ENCODE measurements at regions not wholly inside any gene's neighbourhood (a gene's known extent, or its start where the extent isn't known, plus 50 kb on each side); places are given as distances from the start of the nearest gene placed in this dataset.

DNA sequence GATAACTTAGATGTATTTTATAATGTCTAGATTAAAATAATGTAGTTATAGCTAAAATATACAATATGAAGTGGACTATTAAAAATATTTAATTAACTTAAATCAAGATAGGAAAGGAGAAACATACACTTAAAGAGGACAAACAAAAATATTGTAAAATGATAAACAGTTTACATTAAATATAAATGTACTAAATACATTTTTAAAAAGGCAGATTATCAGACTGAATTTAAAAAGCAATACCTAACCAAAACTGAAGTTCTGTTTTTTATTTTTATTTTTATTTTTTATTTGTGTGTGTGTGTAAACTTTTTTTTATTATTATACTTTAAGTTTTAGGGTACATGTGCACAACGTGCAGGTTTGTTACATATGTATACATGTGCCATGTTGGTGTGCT is 811.6 kb upstream of the INTU start:
- no peaks in the 10 kb centered on the region for H3K27me3 ChIP-seq (ENCODE audit: insufficient read depth, low read length)
- H3K4me1 ChIP-seq (ENCODE audit: insufficient read depth, low read length) = no peaks in the 10 kb centered on the region
- peaks cover 2% of the 10 kb centered on the region for H3K9me3 ChIP-seq (ENCODE audit: low read length)
- H3K36me3 ChIP-seq (ENCODE audit: insufficient read depth, low read length) = no peaks in the 10 kb centered on the region
- no peak overlapping the region for H2AFZ ChIP-seq (ENCODE audit: low read depth, low read length)
- H3K4me3 ChIP-seq (ENCODE audit: low read length) = no peak overlapping the region

DNA sequence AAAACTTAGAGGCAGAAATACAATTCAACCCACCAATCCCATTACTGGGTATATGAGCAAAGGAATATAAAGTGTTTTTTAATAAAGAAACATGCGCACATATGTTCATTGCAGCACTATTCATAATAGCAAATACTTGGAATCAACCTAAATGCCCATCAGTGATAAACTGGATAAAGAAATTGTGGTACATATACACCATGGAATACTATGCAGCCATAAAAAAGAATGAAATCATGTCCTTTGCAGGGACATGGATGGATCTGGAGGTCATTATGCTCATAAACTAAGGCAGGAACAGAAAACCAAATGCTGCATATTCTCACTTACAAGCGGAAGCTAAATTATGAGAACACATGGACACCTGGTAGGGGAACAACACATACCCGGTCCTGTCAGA is 807.7 kb upstream of the INTU start:
- Histone ChIP-seq H3K4me3 (ENCODE audit: low read length) (no peak overlapping the region), H3K4me1 (ENCODE audit: insufficient read depth, low read length) (no peaks in the 10 kb centered on the region), H3K36me3 (ENCODE audit: insufficient read depth, low read length) (no peaks in the 10 kb centered on the region), H2AFZ (ENCODE audit: low read depth, low read length) (no peak overlapping the region), H3K27me3 (ENCODE audit: insufficient read depth, low read length) (no peaks in the 10 kb centered on the region), H3K9me3 (ENCODE audit: low read length) (peaks cover 4% of the 10 kb centered on the region)

DNA sequence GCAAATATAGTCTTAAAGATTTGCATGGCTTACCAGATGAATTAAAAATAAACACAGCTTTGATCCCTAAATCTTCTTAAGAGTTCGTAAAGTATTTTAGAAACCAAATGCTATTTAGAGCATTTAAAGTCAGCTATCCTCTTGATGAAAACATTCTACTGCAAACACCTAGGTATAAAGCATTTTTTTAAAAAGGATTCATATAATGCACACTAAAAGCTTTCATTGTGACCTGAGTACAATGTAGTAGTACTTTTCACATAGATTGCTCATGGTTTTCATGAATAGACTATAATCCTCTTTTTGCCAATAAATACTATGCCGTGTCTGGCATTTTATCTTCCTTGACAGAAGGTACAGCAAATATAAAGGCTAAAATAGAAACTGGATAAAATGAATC is 805.1 kb upstream of the INTU start:
- no peaks in the 10 kb centered on the region for H3K36me3 ChIP-seq (ENCODE audit: insufficient read depth, low read length)
- H3K9me3 ChIP-seq (ENCODE audit: low read length) = peaks cover 7% of the 10 kb centered on the region
- H3K27me3 ChIP-seq (ENCODE audit: insufficient read depth, low read length) = no peaks in the 10 kb centered on the region
- no peak overlapping the region for H2AFZ ChIP-seq (ENCODE audit: low read depth, low read length)
- H3K4me3 ChIP-seq (ENCODE audit: low read length) = no peak overlapping the region
- no peaks in the 10 kb centered on the region for H3K4me1 ChIP-seq (ENCODE audit: insufficient read depth, low read length)

DNA sequence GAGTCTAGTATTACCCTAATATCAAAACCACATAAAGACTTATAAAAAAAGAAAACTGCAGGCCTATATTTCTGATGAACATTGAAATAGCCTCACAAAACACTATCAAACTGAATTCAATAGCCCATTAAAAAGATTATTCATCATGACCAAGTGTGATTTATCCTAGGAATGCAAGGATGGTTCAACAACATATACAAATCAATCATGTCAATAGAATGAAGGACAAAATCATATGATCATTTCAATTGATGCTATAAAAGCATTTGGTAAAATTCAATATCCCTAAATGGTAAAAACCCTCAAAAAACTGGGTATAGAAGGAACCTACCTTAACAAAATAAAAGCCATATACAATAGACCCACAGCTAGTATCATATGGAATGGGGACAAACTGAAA is 797.9 kb upstream of the INTU start:
- Histone ChIP-seq H3K36me3 (ENCODE audit: insufficient read depth, low read length) (no peaks in the 10 kb centered on the region), H3K9me3 (ENCODE audit: low read length) (peaks cover 4% of the 10 kb centered on the region), H2AFZ (ENCODE audit: low read depth, low read length) (no peak overlapping the region), H3K4me1 (ENCODE audit: insufficient read depth, low read length) (no peaks in the 10 kb centered on the region), H3K27me3 (ENCODE audit: insufficient read depth, low read length) (no peaks in the 10 kb centered on the region), H3K4me3 (ENCODE audit: low read length) (no peak overlapping the region)

DNA sequence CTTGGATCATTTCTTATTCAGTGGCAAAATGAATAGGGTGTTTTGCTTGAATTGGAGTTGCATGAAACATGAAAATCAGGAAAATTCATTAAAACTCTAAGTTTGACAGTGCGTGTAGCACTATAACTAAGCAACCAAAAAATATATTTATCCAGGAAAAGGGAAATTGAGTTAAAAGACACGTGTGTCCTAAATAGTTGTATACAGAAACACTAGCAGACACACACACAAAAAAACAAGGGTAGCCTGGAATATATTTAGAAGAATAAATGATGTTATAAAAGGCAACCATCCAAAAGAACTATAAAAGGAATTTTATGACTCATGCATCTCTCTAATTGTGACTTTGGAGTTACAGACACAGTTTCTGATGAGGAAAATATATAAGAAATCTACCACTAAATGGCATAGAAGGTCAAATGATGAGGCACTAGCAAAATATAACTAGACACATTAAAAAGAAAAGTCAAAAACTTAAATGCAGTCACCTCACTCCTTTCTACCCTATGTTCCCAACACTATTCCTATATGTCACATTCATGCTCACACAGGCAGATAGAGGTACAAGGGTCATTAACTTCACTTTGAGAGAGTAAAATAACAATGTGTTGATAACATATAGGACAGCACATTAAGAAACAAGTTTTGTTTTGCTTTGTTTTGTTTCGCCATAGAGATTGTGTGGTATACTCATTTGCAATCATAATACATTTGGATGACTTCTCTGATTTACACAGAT is 793.6 kb upstream of the INTU start:
- Histone ChIP-seq H3K4me1 (ENCODE audit: insufficient read depth, low read length) (no peaks in the 10 kb centered on the region), H3K4me3 (ENCODE audit: low read length) (no peak overlapping the region), H3K9me3 (ENCODE audit: low read length) (peaks cover 8% of the 10 kb centered on the region), H2AFZ (ENCODE audit: low read depth, low read length) (no peak overlapping the region), H3K27me3 (ENCODE audit: insufficient read depth, low read length) (no peaks in the 10 kb centered on the region), H3K36me3 (ENCODE audit: insufficient read depth, low read length) (no peaks in the 10 kb centered on the region)

DNA sequence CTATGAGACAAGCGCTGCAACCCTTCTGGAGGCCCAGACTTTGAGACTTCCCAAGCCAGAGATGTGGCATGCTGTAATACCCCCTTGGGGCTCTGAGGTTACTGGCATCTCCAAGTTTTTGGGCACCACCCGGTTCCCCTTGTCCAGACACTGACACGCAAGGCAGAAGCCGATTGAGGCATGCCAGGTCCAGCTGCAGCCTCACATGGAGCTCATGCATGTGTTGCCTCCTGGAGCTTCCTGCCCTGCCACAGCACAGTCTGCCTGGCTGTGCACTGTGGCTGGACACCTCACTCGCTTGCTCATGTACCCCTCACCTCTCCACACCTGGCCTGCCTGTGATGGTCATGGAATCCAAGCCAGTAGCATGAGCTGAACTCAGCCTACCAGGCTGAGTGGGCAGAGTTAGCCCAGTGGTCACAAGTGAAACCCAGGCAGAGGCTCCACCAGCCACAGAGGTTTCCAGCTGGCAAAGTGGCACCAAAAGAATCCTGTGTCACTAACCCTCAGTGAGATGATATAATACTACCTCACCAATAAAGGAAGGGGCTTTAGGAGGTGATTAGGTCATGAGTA is 789.2 kb upstream of the INTU start:
- peaks cover 8% of the 10 kb centered on the region for H3K9me3 ChIP-seq (ENCODE audit: low read length)
- H3K27me3 ChIP-seq (ENCODE audit: insufficient read depth, low read length) = no peaks in the 10 kb centered on the region
- H3K4me1 ChIP-seq (ENCODE audit: insufficient read depth, low read length) = no peaks in the 10 kb centered on the region
- H3K36me3 ChIP-seq (ENCODE audit: insufficient read depth, low read length) = no peaks in the 10 kb centered on the region
- no peak overlapping the region for H2AFZ ChIP-seq (ENCODE audit: low read depth, low read length)
- no peak overlapping the region for H3K4me3 ChIP-seq (ENCODE audit: low read length)

DNA sequence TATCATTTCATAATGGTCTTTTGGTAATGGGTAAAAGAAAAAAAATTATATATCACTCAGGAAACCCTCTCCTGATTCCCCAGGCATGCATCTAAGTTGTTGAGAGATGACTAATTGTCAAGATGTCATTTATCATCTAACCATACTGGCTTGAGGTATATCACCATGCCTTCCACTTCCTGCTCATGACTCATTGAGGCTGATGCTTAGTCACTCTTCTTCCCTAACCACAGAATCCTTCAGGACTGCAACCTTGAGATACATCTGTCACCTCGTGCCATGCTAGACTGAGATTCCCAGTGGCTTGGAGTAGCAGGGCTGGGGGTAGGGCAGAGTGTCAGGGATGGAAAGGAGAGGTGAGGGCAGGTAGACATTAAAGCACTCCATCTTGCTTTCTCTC is 782.5 kb upstream of the INTU start:
- Histone ChIP-seq H3K4me1 (ENCODE audit: insufficient read depth, low read length) (no peaks in the 10 kb centered on the region), H3K9me3 (ENCODE audit: low read length) (no peaks in the 10 kb centered on the region), H3K4me3 (ENCODE audit: low read length) (no peak overlapping the region), H3K36me3 (ENCODE audit: insufficient read depth, low read length) (no peaks in the 10 kb centered on the region), H2AFZ (ENCODE audit: low read depth, low read length) (no peak overlapping the region), H3K27me3 (ENCODE audit: insufficient read depth, low read length) (no peaks in the 10 kb centered on the region)

DNA sequence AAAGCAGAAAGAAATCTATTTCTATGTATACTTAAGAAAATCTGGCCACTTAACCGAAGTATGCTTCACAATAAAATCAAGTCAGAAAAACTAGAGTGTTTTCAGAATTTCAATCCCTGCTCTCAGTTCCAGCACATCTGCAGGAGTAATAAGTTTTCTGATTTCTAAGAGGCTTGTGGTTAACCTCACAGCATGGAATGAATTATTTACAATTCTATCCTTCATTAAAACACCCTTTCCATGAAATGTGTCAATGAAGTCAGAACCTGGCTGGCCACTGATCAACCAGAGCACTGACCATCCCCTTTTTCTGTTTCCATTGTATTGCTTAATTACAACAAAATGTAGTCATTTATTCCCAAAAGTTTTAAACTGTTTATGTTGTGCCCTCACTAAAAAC is 781.4 kb upstream of the INTU start:
- H3K36me3 ChIP-seq (ENCODE audit: insufficient read depth, low read length) = no peaks in the 10 kb centered on the region
- no peaks in the 10 kb centered on the region for H3K4me1 ChIP-seq (ENCODE audit: insufficient read depth, low read length)
- H3K9me3 ChIP-seq (ENCODE audit: low read length) = no peaks in the 10 kb centered on the region
- no peak overlapping the region for H3K4me3 ChIP-seq (ENCODE audit: low read length)
- no peak overlapping the region for H2AFZ ChIP-seq (ENCODE audit: low read depth, low read length)
- no peaks in the 10 kb centered on the region for H3K27me3 ChIP-seq (ENCODE audit: insufficient read depth, low read length)

DNA sequence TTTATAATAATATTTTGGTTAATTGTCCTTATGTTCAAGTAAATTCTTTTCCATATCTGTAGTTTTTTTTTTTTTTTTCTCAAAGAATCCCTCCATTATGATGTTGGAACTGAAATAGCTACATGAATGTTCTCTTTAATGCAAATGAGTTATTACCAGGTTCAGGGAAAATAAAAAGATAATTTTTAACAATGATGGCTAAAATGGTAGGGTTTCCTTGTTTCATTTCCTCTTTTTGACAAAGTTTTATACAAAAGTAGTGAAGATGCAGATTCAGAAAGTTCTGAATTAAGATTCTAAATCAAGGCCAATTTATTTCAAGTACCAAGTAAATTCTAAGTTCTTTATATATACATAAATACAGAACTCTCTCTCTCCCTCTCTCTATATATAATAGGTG is 779.0 kb upstream of the INTU start:
- Histone ChIP-seq H3K4me1 (ENCODE audit: insufficient read depth, low read length) (no peaks in the 10 kb centered on the region), H3K27me3 (ENCODE audit: insufficient read depth, low read length) (no peaks in the 10 kb centered on the region), H2AFZ (ENCODE audit: low read depth, low read length) (no peak overlapping the region), H3K9me3 (ENCODE audit: low read length) (no peaks in the 10 kb centered on the region), H3K36me3 (ENCODE audit: insufficient read depth, low read length) (no peaks in the 10 kb centered on the region), H3K4me3 (ENCODE audit: low read length) (no peak overlapping the region)

DNA sequence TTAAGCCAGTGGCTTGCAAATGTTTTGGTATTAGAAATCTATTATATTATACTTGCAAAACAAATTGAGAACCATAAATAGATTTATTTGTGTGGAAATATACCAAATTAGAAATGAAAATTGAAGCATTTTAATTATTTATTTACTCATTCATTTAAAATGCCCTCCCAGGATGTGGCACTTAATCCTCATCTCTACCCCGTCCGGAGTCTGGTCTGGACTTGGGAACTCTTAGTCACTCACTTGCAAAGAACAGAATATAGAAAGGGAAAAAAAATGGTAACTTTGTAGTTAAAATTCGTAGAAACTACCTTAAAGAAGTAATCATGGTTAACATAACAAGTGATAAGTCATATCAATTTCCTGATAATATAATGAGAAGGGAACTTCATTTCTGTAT is 775.9 kb upstream of the INTU start:
- Histone ChIP-seq H3K9me3 (ENCODE audit: low read length) (no peaks in the 10 kb centered on the region), H3K4me1 (ENCODE audit: insufficient read depth, low read length) (no peaks in the 10 kb centered on the region), H3K36me3 (ENCODE audit: insufficient read depth, low read length) (no peaks in the 10 kb centered on the region), H3K4me3 (ENCODE audit: low read length) (no peak overlapping the region), H3K27me3 (ENCODE audit: insufficient read depth, low read length) (no peaks in the 10 kb centered on the region), H2AFZ (ENCODE audit: low read depth, low read length) (no peak overlapping the region)

DNA sequence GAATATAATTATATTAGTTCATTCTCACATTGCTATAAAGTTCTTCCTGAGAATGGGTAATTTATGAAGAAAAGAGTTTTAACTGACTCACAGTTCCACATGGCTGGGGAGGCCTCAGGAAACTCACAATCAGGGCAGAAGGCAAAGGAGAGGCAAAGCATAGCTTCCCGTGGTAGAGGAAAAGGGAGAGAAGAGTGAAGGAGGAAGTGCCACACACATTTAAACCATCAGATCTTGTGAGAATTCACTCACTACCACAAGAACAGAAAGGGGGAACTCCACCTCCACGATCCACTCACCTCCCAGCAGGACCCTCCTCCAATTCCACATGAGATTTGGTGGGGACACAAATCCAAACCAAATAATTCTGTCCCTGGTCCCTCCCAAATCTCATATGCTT is 773.4 kb upstream of the INTU start:
- Histone ChIP-seq H3K9me3 (ENCODE audit: low read length) (no peaks in the 10 kb centered on the region), H3K27me3 (ENCODE audit: insufficient read depth, low read length) (no peaks in the 10 kb centered on the region), H3K4me3 (ENCODE audit: low read length) (no peak overlapping the region), H2AFZ (ENCODE audit: low read depth, low read length) (no peak overlapping the region), H3K36me3 (ENCODE audit: insufficient read depth, low read length) (no peaks in the 10 kb centered on the region), H3K4me1 (ENCODE audit: insufficient read depth, low read length) (no peaks in the 10 kb centered on the region)

DNA sequence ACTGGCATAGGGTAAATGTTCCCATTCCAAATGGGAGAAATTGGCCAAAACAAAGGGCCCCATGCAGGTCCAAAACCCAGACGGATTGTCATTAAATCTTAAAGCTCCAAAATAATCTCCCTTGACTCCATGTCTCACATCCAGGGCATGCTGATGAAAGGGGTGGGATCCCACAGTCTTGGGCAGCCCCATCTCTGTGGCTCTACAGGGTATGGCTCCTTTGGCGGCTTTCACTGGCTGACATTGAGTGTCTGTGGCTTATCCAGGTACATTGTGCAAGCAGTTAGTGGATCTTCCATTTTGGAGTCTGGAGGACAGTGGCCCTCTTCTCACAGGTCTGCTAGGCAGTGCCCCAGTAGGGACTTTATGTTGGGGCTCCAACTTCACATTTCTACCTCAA is 772.9 kb upstream of the INTU start:
- Histone ChIP-seq H3K36me3 (ENCODE audit: insufficient read depth, low read length) (no peaks in the 10 kb centered on the region), H3K27me3 (ENCODE audit: insufficient read depth, low read length) (no peaks in the 10 kb centered on the region), H3K4me1 (ENCODE audit: insufficient read depth, low read length) (no peaks in the 10 kb centered on the region), H3K9me3 (ENCODE audit: low read length) (no peaks in the 10 kb centered on the region), H3K4me3 (ENCODE audit: low read length) (no peak overlapping the region), H2AFZ (ENCODE audit: low read depth, low read length) (no peak overlapping the region)

DNA sequence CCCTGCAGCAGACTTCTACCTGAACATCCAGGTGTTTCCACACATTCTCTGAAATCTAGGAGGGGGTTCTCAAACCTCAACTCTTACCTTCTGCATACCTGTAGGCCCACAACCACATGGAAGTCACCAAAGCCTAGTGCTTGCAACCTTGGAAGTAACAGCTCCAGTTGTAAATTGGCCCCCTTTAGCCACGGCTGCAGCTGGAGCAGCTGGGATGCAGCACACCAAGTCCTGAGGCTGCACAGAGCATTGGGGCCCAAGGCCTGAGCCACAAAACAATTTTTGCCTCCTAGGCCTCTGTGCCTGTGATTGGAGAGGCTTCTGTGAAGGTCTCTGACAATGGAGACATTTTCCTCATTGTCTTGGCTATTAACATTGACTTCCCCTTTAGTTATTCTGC is 772.4 kb upstream of the INTU start:
- Histone ChIP-seq H3K36me3 (ENCODE audit: insufficient read depth, low read length) (no peaks in the 10 kb centered on the region), H3K4me3 (ENCODE audit: low read length) (no peak overlapping the region), H3K9me3 (ENCODE audit: low read length) (no peaks in the 10 kb centered on the region), H3K4me1 (ENCODE audit: insufficient read depth, low read length) (no peaks in the 10 kb centered on the region), H2AFZ (ENCODE audit: low read depth, low read length) (no peak overlapping the region), H3K27me3 (ENCODE audit: insufficient read depth, low read length) (no peaks in the 10 kb centered on the region)

DNA sequence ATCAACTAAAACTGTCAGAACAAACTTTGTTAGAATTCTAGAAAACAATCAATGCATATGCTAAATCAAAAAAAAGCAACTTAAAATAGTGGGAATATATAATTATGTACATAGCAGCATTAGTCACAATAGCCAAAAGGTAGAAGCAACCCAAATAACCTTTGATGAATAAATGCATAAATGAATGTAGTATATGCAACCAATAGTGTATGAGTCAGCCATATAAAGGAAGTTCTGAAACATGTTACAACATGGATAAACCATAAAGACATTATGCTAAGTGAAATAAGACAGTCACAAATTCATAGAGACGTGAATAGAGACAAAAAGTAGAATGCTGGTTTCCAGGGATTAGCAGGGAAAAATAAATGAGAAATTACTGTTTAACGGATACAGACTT is 762.8 kb upstream of the INTU start:
- Histone ChIP-seq H3K27me3 (ENCODE audit: insufficient read depth, low read length) (no peaks in the 10 kb centered on the region), H3K4me1 (ENCODE audit: insufficient read depth, low read length) (no peaks in the 10 kb centered on the region), H3K4me3 (ENCODE audit: low read length) (no peak overlapping the region), H3K9me3 (ENCODE audit: low read length) (peaks cover 5% of the 10 kb centered on the region), H2AFZ (ENCODE audit: low read depth, low read length) (no peak overlapping the region), H3K36me3 (ENCODE audit: insufficient read depth, low read length) (no peaks in the 10 kb centered on the region)

Data from neuron (in vitro differentiated cells).